ENCODE measurements at regions not wholly inside any gene's neighbourhood (a gene's known extent, or its start where the extent isn't known, plus 50 kb on each side); places are given as distances from the start of the nearest gene placed in this dataset.

- TF ChIP-seq, protein P1, sequence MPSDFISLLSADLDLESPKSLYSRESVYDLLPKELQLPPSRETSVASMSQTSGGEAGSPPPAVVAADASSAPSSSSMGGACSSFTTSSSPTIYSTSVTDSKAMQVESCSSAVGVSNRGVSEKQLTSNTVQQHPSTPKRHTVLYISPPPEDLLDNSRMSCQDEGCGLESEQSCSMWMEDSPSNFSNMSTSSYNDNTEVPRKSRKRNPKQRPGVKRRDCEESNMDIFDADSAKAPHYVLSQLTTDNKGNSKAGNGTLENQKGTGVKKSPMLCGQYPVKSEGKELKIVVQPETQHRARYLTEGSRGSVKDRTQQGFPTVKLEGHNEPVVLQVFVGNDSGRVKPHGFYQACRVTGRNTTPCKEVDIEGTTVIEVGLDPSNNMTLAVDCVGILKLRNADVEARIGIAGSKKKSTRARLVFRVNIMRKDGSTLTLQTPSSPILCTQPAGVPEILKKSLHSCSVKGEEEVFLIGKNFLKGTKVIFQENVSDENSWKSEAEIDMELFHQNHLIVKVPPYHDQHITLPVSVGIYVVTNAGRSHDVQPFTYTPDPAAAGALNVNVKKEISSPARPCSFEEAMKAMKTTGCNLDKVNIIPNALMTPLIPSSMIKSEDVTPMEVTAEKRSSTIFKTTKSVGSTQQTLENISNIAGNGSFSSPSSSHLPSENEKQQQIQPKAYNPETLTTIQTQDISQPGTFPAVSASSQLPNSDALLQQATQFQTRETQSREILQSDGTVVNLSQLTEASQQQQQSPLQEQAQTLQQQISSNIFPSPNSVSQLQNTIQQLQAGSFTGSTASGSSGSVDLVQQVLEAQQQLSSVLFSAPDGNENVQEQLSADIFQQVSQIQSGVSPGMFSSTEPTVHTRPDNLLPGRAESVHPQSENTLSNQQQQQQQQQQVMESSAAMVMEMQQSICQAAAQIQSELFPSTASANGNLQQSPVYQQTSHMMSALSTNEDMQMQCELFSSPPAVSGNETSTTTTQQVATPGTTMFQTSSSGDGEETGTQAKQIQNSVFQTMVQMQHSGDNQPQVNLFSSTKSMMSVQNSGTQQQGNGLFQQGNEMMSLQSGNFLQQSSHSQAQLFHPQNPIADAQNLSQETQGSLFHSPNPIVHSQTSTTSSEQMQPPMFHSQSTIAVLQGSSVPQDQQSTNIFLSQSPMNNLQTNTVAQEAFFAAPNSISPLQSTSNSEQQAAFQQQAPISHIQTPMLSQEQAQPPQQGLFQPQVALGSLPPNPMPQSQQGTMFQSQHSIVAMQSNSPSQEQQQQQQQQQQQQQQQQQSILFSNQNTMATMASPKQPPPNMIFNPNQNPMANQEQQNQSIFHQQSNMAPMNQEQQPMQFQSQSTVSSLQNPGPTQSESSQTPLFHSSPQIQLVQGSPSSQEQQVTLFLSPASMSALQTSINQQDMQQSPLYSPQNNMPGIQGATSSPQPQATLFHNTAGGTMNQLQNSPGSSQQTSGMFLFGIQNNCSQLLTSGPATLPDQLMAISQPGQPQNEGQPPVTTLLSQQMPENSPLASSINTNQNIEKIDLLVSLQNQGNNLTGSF (CRISPR knock-in tag; IDR thresholded peaks at IDR 0.05): no peak
- TF ChIP-seq ZNF674 (CRISPR knock-in tag; IDR thresholded peaks at IDR 0.05; ENCODE audit: low read depth) (no peak), NFRKB (IDR thresholded peaks at IDR 0.05) (no peak), MAFF (IDR thresholded peaks at IDR 0.05; ENCODE audit: low read depth, low read length) (peak; percentile 84), ZMYM3 (CRISPR knock-in tag; IDR thresholded peaks at IDR 0.05) (no peak), RBM22 (optimal IDR thresholded peaks at IDR 0.05; ENCODE audit: low read length) (no peak), ZNF784 (CRISPR knock-in tag; IDR thresholded peaks at IDR 0.05; ENCODE audit: borderline replicate concordance) (no peak)
- TF ChIP-seq, protein P2, sequence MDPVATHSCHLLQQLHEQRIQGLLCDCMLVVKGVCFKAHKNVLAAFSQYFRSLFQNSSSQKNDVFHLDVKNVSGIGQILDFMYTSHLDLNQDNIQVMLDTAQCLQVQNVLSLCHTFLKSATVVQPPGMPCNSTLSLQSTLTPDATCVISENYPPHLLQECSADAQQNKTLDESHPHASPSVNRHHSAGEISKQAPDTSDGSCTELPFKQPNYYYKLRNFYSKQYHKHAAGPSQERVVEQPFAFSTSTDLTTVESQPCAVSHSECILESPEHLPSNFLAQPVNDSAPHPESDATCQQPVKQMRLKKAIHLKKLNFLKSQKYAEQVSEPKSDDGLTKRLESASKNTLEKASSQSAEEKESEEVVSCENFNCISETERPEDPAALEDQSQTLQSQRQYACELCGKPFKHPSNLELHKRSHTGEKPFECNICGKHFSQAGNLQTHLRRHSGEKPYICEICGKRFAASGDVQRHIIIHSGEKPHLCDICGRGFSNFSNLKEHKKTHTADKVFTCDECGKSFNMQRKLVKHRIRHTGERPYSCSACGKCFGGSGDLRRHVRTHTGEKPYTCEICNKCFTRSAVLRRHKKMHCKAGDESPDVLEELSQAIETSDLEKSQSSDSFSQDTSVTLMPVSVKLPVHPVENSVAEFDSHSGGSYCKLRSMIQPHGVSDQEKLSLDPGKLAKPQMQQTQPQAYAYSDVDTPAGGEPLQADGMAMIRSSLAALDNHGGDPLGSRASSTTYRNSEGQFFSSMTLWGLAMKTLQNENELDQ (CRISPR knock-in tag; IDR thresholded peaks at IDR 0.05; ENCODE audit: borderline replicate concordance): no peak
- TF ChIP-seq, protein P3, sequence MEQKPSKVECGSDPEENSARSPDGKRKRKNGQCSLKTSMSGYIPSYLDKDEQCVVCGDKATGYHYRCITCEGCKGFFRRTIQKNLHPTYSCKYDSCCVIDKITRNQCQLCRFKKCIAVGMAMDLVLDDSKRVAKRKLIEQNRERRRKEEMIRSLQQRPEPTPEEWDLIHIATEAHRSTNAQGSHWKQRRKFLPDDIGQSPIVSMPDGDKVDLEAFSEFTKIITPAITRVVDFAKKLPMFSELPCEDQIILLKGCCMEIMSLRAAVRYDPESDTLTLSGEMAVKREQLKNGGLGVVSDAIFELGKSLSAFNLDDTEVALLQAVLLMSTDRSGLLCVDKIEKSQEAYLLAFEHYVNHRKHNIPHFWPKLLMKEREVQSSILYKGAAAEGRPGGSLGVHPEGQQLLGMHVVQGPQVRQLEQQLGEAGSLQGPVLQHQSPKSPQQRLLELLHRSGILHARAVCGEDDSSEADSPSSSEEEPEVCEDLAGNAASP (CRISPR knock-in tag; IDR thresholded peaks at IDR 0.05; ENCODE audit: borderline replicate concordance): no peak
- TF ChIP-seq, protein P4, sequence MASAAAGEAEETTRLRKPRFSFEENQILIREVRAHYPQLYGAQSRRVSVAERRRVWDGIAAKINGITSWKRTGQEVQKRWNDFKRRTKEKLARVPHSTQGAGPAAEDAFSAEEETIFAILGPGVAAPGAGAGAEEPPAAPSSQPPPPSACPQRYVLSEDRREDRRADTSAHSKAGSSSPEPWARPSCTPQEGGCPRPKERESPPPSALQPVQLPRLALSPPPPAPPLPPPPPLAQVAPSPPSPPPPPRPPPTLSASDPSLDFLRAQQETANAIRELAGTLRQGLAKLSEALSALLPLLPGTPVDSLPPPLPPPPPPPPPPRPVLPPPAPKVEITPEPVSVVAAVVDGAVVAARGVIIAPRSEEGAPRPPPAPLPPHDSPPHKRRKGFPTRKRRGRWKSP (CRISPR knock-in tag; IDR thresholded peaks at IDR 0.05): no peak
Measured at GRCh38 chr16:73447846-73448245, 399.9 kb upstream of the ZFHX3 start (continued).

Data from HepG2 (cell line).